ENCODE measurements at regions not wholly inside any gene's neighbourhood (a gene's known extent, or its start where the extent isn't known, plus 50 kb on each side); places are given as distances from the start of the nearest gene placed in this dataset.

GRCh38 chr17:74088934-74089329, 114.5 kb upstream of the RPL38 start:
- TF ChIP-seq POLR2AphosphoS5 (IDR thresholded peaks at IDR 0.05): no peak
- no peak for TF ChIP-seq CTCF (IDR thresholded peaks at IDR 0.05)
- no peak for TF ChIP-seq POLR2A (IDR thresholded peaks at IDR 0.05)
- Histone ChIP-seq H3K27ac (no peak overlapping the region), H3K4me1 (no peaks in the 10 kb centered on the region), H3K4me3 (no peak overlapping the region), H3K36me3 (no peaks in the 10 kb centered on the region), H3K9me3 (peaks cover 6 to 18% of the 10 kb centered on the region in 2 donors), H3K27me3 (no peaks in the 10 kb centered on the region)
- intact Hi-C loops (cut with DNase I; ENCODE audit: low total_unique reads): no loop called here
- no peak for DNase-seq (ENCODE audit: low spot score in 2 of 2)

- Histone ChIP-seq H3K27ac (no peak overlapping the region), H3K4me3 (no peak overlapping the region), H3K9me3 (peaks cover 6 to 18% of the 10 kb centered on the region in 2 donors), H3K4me1 (no peaks in the 10 kb centered on the region), H3K36me3 (no peaks in the 10 kb centered on the region), H3K27me3 (no peaks in the 10 kb centered on the region)
- DNase-seq (ENCODE audit: low spot score in 2 of 2): no peak
- intact Hi-C loops (cut with DNase I; ENCODE audit: low total_unique reads): no loop called here
- TF ChIP-seq POLR2A (IDR thresholded peaks at IDR 0.05) (no peak), POLR2AphosphoS5 (IDR thresholded peaks at IDR 0.05) (no peak), CTCF (IDR thresholded peaks at IDR 0.05) (no peak)
These were observed 114.1 kb upstream of the RPL38 start for GRCh38 chr17:74089380-74089779.

GRCh38 chr17:74089869-74090464, 113.5 kb upstream of the RPL38 start:
- Histone ChIP-seq H3K4me3 (no peak overlapping the region), H3K27ac (no peak overlapping the region), H3K4me1 (no peaks in the 10 kb centered on the region), H3K36me3 (no peaks in the 10 kb centered on the region), H3K9me3 (peaks cover 6 to 18% of the 10 kb centered on the region in 2 donors), H3K27me3 (no peaks in the 10 kb centered on the region)
- DNase-seq (ENCODE audit: low spot score in 2 of 2): no peak
- intact Hi-C loops (cut with DNase I; ENCODE audit: low total_unique reads): no loop called here
- TF ChIP-seq POLR2A (IDR thresholded peaks at IDR 0.05) (no peak), CTCF (IDR thresholded peaks at IDR 0.05) (peak in 1 of 3 donors; percentile 14), POLR2AphosphoS5 (IDR thresholded peaks at IDR 0.05) (no peak)

GRCh38 chr17:74094651-74095050, 108.8 kb upstream of the RPL38 start:
- Histone ChIP-seq H3K27ac (no peak overlapping the region), H3K4me1 (no peaks in the 10 kb centered on the region), H3K9me3 (peaks cover 6 to 14% of the 10 kb centered on the region in 2 donors), H3K4me3 (no peak overlapping the region), H3K27me3 (peaks cover 0 to 11% of the 10 kb centered on the region in 2 donors), H3K36me3 (no peaks in the 10 kb centered on the region)
- TF ChIP-seq POLR2AphosphoS5 (IDR thresholded peaks at IDR 0.05): no peak
- TF ChIP-seq POLR2A (IDR thresholded peaks at IDR 0.05): no peak
- TF ChIP-seq CTCF (IDR thresholded peaks at IDR 0.05): no peak
- no peak for DNase-seq (ENCODE audit: low spot score in 2 of 2)
- intact Hi-C loops (cut with DNase I; ENCODE audit: low total_unique reads): no loop called here

GRCh38 chr17:74096456-74096855, 107.0 kb upstream of the RPL38 start:
- Histone ChIP-seq H3K4me3 (no peak overlapping the region), H3K9me3 (peaks cover 2 to 7% of the 10 kb centered on the region in 2 donors), H3K27ac (no peak overlapping the region), H3K36me3 (no peaks in the 10 kb centered on the region), H3K4me1 (no peaks in the 10 kb centered on the region), H3K27me3 (peaks cover 0 to 29% of the 10 kb centered on the region in 2 donors)
- intact Hi-C loops (cut with DNase I; ENCODE audit: low total_unique reads): no loop called here
- TF ChIP-seq POLR2AphosphoS5 (IDR thresholded peaks at IDR 0.05): no peak
- no peak for TF ChIP-seq POLR2A (IDR thresholded peaks at IDR 0.05)
- TF ChIP-seq CTCF (IDR thresholded peaks at IDR 0.05): no peak
- DNase-seq (ENCODE audit: low spot score in 2 of 2): no peak

Data from breast epithelium (tissue), 4 donors.